A673 (cell line): ENCODE measurements at regions not wholly inside any gene's neighbourhood (a gene's known extent, or its start where the extent isn't known, plus 50 kb on each side); places are given as distances from the start of the nearest gene placed in this dataset.

Experiments used
- BruUV-seq: library from RNA; stranded (reverse); fragments of 400-500 nt; replicated peaks from 2 replicates; lab custom pipeline; 2021; lab: Mats Ljungman, UMichigan
- CTCF ChIA-PET: fragments of 300-600 bp; sonication (Branson Sonifier 250); formaldehyde crosslinking; loops from one replicate; lab custom pipeline; 2022; ENCODE audit warnings: antibody characterized with exemption; lab: Charles Lee
- POLR2A ChIA-PET: fragments of 300-600 bp; sonication (Branson Sonifier 250); formaldehyde crosslinking; loops from one replicate; lab custom pipeline; 2022; ENCODE audit warnings: antibody characterized with exemption; ENCODE audit not compliant: low non-redundant PET; lab: Charles Lee
- DNase-seq: peaks from one replicate; pipeline ENCODE4 v3.0.0-alpha.2; 2015; ENCODE audit warnings: low spot score
- H3K27ac ChIP-seq: fragments of 200-600 bp; sonication (generic); 2 replicates; pipeline ENCODE4 v1.5.1; 2016; ENCODE audit warnings: mixed run types, low read depth, mild to moderate bottlenecking, mixed read lengths, antibody characterized with exemption, low read length; ENCODE audit not compliant: poor library complexity, severe bottlenecking
- H3K27me3 ChIP-seq: fragments of 200-600 bp; sonication (generic); replicated peaks from 2 replicates; pipeline ENCODE4 v1.6.1; 2017; ENCODE audit warnings: mixed run types, low read depth, mild to moderate bottlenecking, mixed read lengths, antibody characterized with exemption, low read length; ENCODE audit not compliant: insufficient read depth, poor library complexity
- H3K36me3 ChIP-seq: fragments of 200-600 bp; sonication (generic); 2 replicates; pipeline ENCODE4 v1.6.1; 2016; ENCODE audit warnings: mixed run types, mild to moderate bottlenecking, mixed read lengths, antibody characterized with exemption, low read length; ENCODE audit not compliant: insufficient read depth, poor library complexity, severe bottlenecking
- H3K4me1 ChIP-seq: fragments of 200-600 bp; sonication (generic); 2 replicates; pipeline ENCODE4 v1.6.1; 2017; ENCODE audit warnings: mixed run types, mild to moderate bottlenecking, mixed read lengths, antibody characterized with exemption, low read length; ENCODE audit not compliant: insufficient read depth, poor library complexity, severe bottlenecking
- H3K4me3 ChIP-seq: fragments of 200-600 bp; sonication (generic); 2 replicates; pipeline ENCODE4 v1.5.1; 2016; ENCODE audit warnings: low read depth, mixed run types, mild to moderate bottlenecking, mixed read lengths, low read length; ENCODE audit not compliant: poor library complexity, severe bottlenecking
- H3K9me3 ChIP-seq: fragments of 200-600 bp; sonication (generic); 2 replicates; pipeline ENCODE4 v1.6.1; 2016; ENCODE audit warnings: mixed run types, low read depth, mild to moderate bottlenecking, mixed read lengths, antibody characterized with exemption, low read length; ENCODE audit not compliant: poor library complexity, severe bottlenecking
- EZH2 ChIP-seq: fragments of 200-600 bp; sonication (generic); IDR thresholded peaks from 2 replicates; pipeline ENCODE4 v1.6.1; 2017; ENCODE audit warnings: borderline replicate concordance, low read depth, mild to moderate bottlenecking, mixed read lengths, antibody characterized with exemption, low read length; ENCODE audit not compliant: poor library complexity, severe bottlenecking
- intact Hi-C: fragments of 100-400 bp; cut with micrococcal nuclease; formaldehyde crosslinking; loops from one replicate; pipeline ENCODE4 v1.10.0; 2022; ENCODE audit not compliant: unreplicated experiment
- TF ChIP-seq, protein P1 (sequence below): fragments of 300-800, 200-600 bp; sonication (generic); conservative IDR thresholded peaks from 2 replicates; pipeline ENCODE4 v1.5.1; 2017; ENCODE audit warnings: low read depth, mild to moderate bottlenecking, antibody characterized with exemption, low read length, moderate library complexity, mixed read lengths

DNA sequence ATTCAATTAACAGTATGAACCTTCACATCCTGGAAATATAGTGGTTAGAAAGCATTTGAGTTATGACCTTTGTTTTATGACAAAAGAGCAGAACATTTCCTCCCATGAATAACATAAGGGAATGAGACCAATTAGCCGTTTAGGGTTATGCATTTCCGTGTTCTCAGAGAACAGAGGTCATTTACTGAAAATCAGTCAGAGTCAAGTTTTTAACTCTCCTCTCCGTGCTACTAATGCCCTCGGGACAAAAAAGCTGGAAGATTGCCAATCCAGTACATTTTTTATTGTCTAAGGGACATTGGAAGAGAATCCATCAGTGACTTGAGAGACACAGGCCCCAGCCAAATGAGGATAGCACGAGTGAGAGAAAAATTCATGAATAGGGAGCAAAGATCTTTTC is 632.7 kb downstream of the RFPL4B start:
- TF ChIP-seq, protein P1, sequence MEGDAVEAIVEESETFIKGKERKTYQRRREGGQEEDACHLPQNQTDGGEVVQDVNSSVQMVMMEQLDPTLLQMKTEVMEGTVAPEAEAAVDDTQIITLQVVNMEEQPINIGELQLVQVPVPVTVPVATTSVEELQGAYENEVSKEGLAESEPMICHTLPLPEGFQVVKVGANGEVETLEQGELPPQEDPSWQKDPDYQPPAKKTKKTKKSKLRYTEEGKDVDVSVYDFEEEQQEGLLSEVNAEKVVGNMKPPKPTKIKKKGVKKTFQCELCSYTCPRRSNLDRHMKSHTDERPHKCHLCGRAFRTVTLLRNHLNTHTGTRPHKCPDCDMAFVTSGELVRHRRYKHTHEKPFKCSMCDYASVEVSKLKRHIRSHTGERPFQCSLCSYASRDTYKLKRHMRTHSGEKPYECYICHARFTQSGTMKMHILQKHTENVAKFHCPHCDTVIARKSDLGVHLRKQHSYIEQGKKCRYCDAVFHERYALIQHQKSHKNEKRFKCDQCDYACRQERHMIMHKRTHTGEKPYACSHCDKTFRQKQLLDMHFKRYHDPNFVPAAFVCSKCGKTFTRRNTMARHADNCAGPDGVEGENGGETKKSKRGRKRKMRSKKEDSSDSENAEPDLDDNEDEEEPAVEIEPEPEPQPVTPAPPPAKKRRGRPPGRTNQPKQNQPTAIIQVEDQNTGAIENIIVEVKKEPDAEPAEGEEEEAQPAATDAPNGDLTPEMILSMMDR, result no peak
- TF ChIP-seq EZH2, result no peak
- no peaks in the 10 kb centered on the region for H3K4me1 ChIP-seq
- peak; percentile 60 for DNase-seq
- H3K4me3 ChIP-seq, result no peak overlapping the region
- intact Hi-C loops, result no loop called here
- H3K36me3 ChIP-seq, result no peaks in the 10 kb centered on the region
- ChIA-PET CTCF (no interaction called here), POLR2A (interaction anchor here (0.8 kb wide), 1 partner anchor 234 kb away, joined by 3 read pairs; no protein-coding TSS in a partner anchor)
- H3K27ac ChIP-seq, result no peak overlapping the region
- no peaks in the 10 kb centered on the region for H3K9me3 ChIP-seq
- no TSS peak for BruUV-seq
- H3K27me3 ChIP-seq, result no peaks in the 10 kb centered on the region

DNA sequence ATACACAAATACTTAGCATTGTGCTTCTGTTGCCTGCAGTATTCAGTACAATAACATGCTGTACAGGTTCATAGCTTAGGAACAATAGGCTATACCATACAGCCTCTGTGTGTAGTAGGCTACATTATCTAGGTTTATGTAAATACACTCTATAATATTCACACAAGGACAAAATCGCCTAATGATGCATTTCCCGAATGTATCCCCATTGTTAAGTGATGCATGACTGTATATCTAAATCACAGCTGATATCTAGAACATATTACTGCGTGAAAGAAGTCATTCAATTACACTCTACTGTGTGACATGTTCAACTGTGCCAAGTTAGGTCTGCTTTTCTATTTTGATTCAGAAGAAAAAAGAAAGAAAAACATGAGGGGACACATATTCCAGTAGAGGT is 633.5 kb downstream of the RFPL4B start:
- no peaks in the 10 kb centered on the region for H3K36me3 ChIP-seq
- H3K27me3 ChIP-seq, result no peaks in the 10 kb centered on the region
- no peaks in the 10 kb centered on the region for H3K4me1 ChIP-seq
- DNase-seq, result no peak
- no peak overlapping the region for H3K4me3 ChIP-seq
- POLR2A ChIA-PET, result interaction anchor here (0.8 kb wide), 1 partner anchor 235 kb away, joined by 3 read pairs; no protein-coding TSS in a partner anchor
- intact Hi-C loops, result no loop called here
- CTCF ChIA-PET, result no interaction called here
- no peak overlapping the region for H3K27ac ChIP-seq
- H3K9me3 ChIP-seq, result no peaks in the 10 kb centered on the region
- TF ChIP-seq, protein P1, result no peak
- TF ChIP-seq EZH2, result no peak
- BruUV-seq, result no TSS peak

DNA sequence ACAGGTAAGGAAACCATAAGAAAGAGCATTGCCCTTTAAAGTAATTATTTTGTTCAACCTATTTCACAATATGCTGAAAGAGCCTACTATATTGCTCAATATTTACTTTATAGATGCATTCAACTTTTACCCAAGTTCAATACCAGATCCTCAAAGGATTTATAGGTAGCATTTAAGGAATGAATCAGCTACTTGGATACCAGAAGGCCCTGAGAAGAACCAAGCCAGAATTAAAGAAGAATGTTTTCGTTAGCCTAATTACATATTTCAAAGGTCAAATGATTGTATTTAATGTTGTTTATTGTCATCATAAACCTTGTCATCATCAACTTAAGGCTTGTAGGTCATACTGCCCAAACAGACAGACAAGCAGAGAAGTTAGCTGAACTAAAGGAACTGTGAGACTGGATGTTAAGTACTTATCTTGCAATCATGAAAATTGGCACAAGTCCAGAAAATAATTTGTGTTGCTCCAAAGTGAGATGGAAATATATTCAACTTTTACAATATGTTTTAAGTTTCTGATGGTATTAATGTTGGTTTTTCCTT is 636.7 kb downstream of the RFPL4B start:
- DNase-seq, result peak; percentile 15
- H3K9me3 ChIP-seq, result no peaks in the 10 kb centered on the region
- no peaks in the 10 kb centered on the region for H3K27me3 ChIP-seq
- TF ChIP-seq, protein P1, result no peak
- TF ChIP-seq EZH2, result no peak
- H3K36me3 ChIP-seq, result no peaks in the 10 kb centered on the region
- no TSS peak for BruUV-seq
- H3K4me3 ChIP-seq, result no peak overlapping the region
- no peak overlapping the region for H3K27ac ChIP-seq
- CTCF ChIA-PET, result no interaction called here
- H3K4me1 ChIP-seq, result no peaks in the 10 kb centered on the region
- POLR2A ChIA-PET, result no interaction called here
- intact Hi-C loops, result no loop called here
